ENCODE measurements at regions not wholly inside any gene's neighbourhood (a gene's known extent, or its start where the extent isn't known, plus 50 kb on each side); places are given as distances from the start of the nearest gene placed in this dataset.

- no peak for TF ChIP-seq CTCF (IDR thresholded peaks at IDR 0.05; ENCODE audit: borderline replicate concordance, extremely low read depth, low read length, poor library complexity, severe bottlenecking)
- no peak for TF ChIP-seq EZH2 (IDR thresholded peaks at IDR 0.05; ENCODE audit: borderline replicate concordance, low read depth, low read length, severe bottlenecking)
These were observed 482.6 kb downstream of the RFC3 start for GRCh38 chr13:34300559-34300958.

All from DND-41 (cell line).